Activated naive CD4-positive, alpha-beta T cell treated with anti-CD3 and anti-CD28 coated beads, Interleukin-2, amount 10 ng/mL, durations not matched to agents 7 days and 5 days (primary cell): ENCODE measurements at regions not wholly inside any gene's neighbourhood (a gene's known extent, or its start where the extent isn't known, plus 50 kb on each side); places are given as distances from the start of the nearest gene placed in this dataset.

Source experiments
- CTCF ChIA-PET: fragments of 350-600 bp; sonication (Branson Sonifier 250); formaldehyde crosslinking; loops from one replicate; lab custom pipeline; 2021; ENCODE audit warnings: antibody characterized with exemption; lab: Charles Lee
- DNase-seq: peaks from one replicate; pipeline ENCODE4 v3.0.0-alpha.2; 2020
- H3K27ac Mint-ChIP-seq: one replicate; pipeline ENCODE4 v1.8.0; 2021; ENCODE audit warnings: mild to moderate bottlenecking, moderate library complexity, mixed read lengths
- H3K27me3 Mint-ChIP-seq: one replicate; pipeline ENCODE4 v1.8.0; 2021; ENCODE audit warnings: mild to moderate bottlenecking, mixed read lengths
- H3K36me3 Mint-ChIP-seq: one replicate; pipeline ENCODE4 v1.8.0; 2021; ENCODE audit warnings: mixed read lengths
- H3K4me1 Mint-ChIP-seq: one replicate; pipeline ENCODE4 v1.8.0; 2021; ENCODE audit warnings: mixed read lengths
- H3K4me3 Mint-ChIP-seq: one replicate; pipeline ENCODE4 v1.8.0; 2021; ENCODE audit warnings: mild to moderate bottlenecking, moderate library complexity, mixed read lengths
- H3K9me3 Mint-ChIP-seq: one replicate; pipeline ENCODE4 v1.8.0; 2021; ENCODE audit warnings: mixed read lengths

GRCh38 chr2:236960531-236960930, 125.2 kb upstream of the COPS8 start:
- CTCF ChIA-PET = no interaction called here
- Mint-ChIP-seq H3K4me3 (no peak overlapping the region), H3K27ac (no peak overlapping the region), H3K36me3 (no peaks in the 10 kb centered on the region), H3K4me1 (peaks cover 6% of the 10 kb centered on the region), H3K9me3 (no peaks in the 10 kb centered on the region), H3K27me3 (peaks cover 22% of the 10 kb centered on the region)
- no peak for DNase-seq

DNA sequence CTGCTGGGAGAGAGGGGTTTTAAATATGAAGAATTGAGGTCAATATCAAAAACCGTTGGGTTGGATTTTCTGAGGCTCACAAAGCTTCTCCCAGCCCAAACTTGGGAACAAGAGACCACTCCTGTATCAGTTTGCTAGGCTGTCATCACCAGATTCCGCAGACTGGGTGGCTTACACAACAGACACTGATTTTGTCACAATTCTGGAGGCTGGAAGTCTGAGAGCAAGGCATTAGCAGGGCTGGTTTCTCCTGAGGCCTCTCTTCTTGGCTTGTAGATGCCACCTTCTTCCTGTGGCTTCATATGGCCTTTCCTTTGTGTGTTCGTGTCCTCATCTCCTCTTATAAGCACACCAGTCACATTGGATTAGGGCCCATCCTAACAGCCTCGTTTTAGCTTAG, 122.9 kb upstream of the COPS8 start:
- Mint-ChIP-seq H3K4me3 (no peak overlapping the region), H3K27me3 (peaks cover 11% of the 10 kb centered on the region), H3K27ac (no peak overlapping the region), H3K4me1 (peaks cover 13% of the 10 kb centered on the region), H3K36me3 (no peaks in the 10 kb centered on the region), H3K9me3 (no peaks in the 10 kb centered on the region)
- no peak for DNase-seq
- CTCF ChIA-PET = interaction anchor here (0.6 kb wide), 1 partner anchor 615 kb away, joined by 4 read pairs; no protein-coding TSS in a partner anchor

GRCh38 chr2:236963631-236964182, 122.0 kb upstream of the COPS8 start:
- CTCF ChIA-PET = no interaction called here
- H3K27me3 Mint-ChIP-seq = peaks cover 11% of the 10 kb centered on the region

DNA sequence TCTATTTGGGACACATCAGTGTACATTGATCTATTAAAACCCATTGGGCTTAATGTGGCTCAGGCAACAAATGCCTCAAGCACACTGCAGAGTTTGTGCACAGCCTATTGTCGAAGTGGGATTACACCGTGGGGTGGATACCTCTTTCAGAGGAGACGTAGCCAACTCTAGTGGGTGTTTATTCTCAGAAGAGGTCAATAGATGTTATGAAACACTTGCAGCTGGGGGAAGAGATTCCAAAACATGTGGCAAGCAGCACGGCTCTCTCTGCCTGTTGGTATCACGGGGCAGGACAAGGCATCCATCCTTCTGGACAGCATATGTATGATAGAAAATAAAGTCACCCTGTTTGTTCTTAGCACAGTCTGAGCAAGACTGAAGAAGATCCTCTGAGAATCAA, 121.4 kb upstream of the COPS8 start:
- Mint-ChIP-seq H3K36me3 (no peaks in the 10 kb centered on the region), H3K27me3 (peaks cover 11% of the 10 kb centered on the region), H3K4me3 (no peak overlapping the region), H3K9me3 (no peaks in the 10 kb centered on the region), H3K4me1 (peaks cover 27% of the 10 kb centered on the region), H3K27ac (no peak overlapping the region)
- no peak for DNase-seq
- CTCF ChIA-PET = no interaction called here

More at GRCh38 chr2:236963631-236964182, 122.0 kb upstream of the COPS8 start:
- no peaks in the 10 kb centered on the region for H3K36me3 Mint-ChIP-seq
- no peak overlapping the region for H3K27ac Mint-ChIP-seq
- H3K4me1 Mint-ChIP-seq = peaks cover 22% of the 10 kb centered on the region
- no peak for DNase-seq
- no peak overlapping the region for H3K4me3 Mint-ChIP-seq
- H3K9me3 Mint-ChIP-seq = no peaks in the 10 kb centered on the region

- Mint-ChIP-seq H3K4me3 (no peak overlapping the region), H3K9me3 (no peaks in the 10 kb centered on the region), H3K36me3 (no peaks in the 10 kb centered on the region), H3K4me1 (peaks cover 37% of the 10 kb centered on the region), H3K27me3 (peaks cover 11% of the 10 kb centered on the region), H3K27ac (no peak overlapping the region)
- CTCF ChIA-PET = no interaction called here
- DNase-seq = no peak
These were observed 120.5 kb upstream of the COPS8 start for GRCh38 chr2:236965021-236965840.

GRCh38 chr2:236965841-236966096, 119.9 kb upstream of the COPS8 start:
- DNase-seq = no peak
- CTCF ChIA-PET = no interaction called here
- no peaks in the 10 kb centered on the region for H3K36me3 Mint-ChIP-seq
- peaks cover 42% of the 10 kb centered on the region for H3K4me1 Mint-ChIP-seq
- no peak overlapping the region for H3K4me3 Mint-ChIP-seq
- no peak overlapping the region for H3K27ac Mint-ChIP-seq
- peaks cover 6% of the 10 kb centered on the region for H3K27me3 Mint-ChIP-seq
- no peaks in the 10 kb centered on the region for H3K9me3 Mint-ChIP-seq

DNA sequence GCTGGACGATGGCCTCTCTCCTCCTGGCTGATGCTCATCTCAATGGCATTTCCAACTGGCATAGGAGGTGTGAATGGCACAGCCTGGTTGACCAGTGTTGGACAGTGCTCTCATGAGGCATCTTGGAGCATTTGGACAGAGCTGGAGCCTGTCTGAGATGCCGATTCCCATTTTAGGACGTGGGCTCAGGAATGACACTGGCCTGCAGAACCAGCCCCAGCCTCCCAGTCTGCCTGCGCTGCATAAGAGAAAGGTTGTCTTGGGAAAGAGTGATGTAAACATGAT, 118.2 kb upstream of the COPS8 start:
- Mint-ChIP-seq H3K27ac (peak overlapping the region; percentile 91), H3K4me3 (no peak overlapping the region)

GRCh38 chr2:236968101-236968879, 117.4 kb upstream of the COPS8 start:
- peak; percentile 64 for DNase-seq
- peak overlapping the region; percentile 26 for H3K4me3 Mint-ChIP-seq
- H3K27me3 Mint-ChIP-seq = peaks cover 12% of the 10 kb centered on the region
- CTCF ChIA-PET = interaction anchor here (0.5 kb wide), 1 partner anchor 40 kb away, joined by 3 read pairs; no protein-coding TSS in a partner anchor
- H3K9me3 Mint-ChIP-seq = no peaks in the 10 kb centered on the region
- no peaks in the 10 kb centered on the region for H3K36me3 Mint-ChIP-seq
- H3K4me1 Mint-ChIP-seq = peaks cover 48% of the 10 kb centered on the region
- H3K27ac Mint-ChIP-seq = peak overlapping the region; percentile 91

More for the DNA sequence above, 118.2 kb upstream of the COPS8 start:
- DNase-seq = no peak
- H3K9me3 Mint-ChIP-seq = no peaks in the 10 kb centered on the region
- CTCF ChIA-PET = no interaction called here
- H3K4me1 Mint-ChIP-seq = peaks cover 48% of the 10 kb centered on the region
- no peaks in the 10 kb centered on the region for H3K36me3 Mint-ChIP-seq
- H3K27me3 Mint-ChIP-seq = peaks cover 6% of the 10 kb centered on the region

DNA sequence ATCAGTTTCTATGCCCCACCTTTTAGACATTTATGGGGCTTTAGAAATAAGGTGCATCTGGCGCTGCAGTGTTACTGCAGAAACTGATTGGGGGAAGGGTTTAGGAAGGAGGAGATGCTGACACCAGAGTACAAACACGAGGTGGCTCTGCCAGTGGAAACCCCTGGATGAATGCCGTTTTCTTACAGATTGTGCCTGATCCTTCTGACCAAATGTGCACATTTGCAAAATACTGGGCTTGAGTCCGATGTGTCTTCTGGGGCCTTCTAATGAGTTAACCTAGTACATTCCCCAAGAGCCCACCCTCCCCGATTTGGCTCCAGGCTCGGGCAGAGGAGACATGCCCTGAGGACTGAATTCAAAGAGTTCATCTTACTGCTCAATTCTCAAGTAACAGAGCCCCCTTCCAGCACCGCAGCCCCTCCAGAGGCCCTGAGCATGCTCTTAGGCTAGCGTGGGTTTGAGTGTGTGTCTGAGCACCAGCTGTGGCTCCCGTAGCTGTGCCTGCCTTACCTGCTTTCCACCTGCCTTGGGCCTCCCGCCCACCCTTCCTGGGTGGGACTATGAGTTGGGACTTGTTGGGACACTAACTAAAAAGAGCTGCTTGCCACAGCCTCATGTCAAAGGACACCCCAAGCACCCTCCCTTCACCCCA, 116.7 kb upstream of the COPS8 start:
- Mint-ChIP-seq H3K36me3 (no peaks in the 10 kb centered on the region), H3K27me3 (peaks cover 14% of the 10 kb centered on the region), H3K9me3 (no peaks in the 10 kb centered on the region), H3K4me1 (peaks cover 48% of the 10 kb centered on the region), H3K27ac (peak overlapping the region; percentile 91), H3K4me3 (peak overlapping the region; percentile 66)
- CTCF ChIA-PET = interaction anchor here (0.5 to 1.4 kb wide), 2 partner anchors 10 to 41 kb away, joined by 3 read pairs; no protein-coding TSS in a partner anchor
- no peak for DNase-seq

GRCh38 chr2:236969767-236970655, 115.7 kb upstream of the COPS8 start:
- peak; percentile 70 for DNase-seq
- Mint-ChIP-seq H3K9me3 (no peaks in the 10 kb centered on the region), H3K4me1 (peaks cover 48% of the 10 kb centered on the region), H3K27ac (peak overlapping the region; percentile 91), H3K27me3 (peaks cover 14% of the 10 kb centered on the region), H3K4me3 (peak overlapping the region; percentile 66), H3K36me3 (no peaks in the 10 kb centered on the region)
- CTCF ChIA-PET = interaction anchor here (1.4 kb wide), 2 partner anchors 9 to 117 kb away, joined by 3 read pairs; no protein-coding TSS in a partner anchor

DNA sequence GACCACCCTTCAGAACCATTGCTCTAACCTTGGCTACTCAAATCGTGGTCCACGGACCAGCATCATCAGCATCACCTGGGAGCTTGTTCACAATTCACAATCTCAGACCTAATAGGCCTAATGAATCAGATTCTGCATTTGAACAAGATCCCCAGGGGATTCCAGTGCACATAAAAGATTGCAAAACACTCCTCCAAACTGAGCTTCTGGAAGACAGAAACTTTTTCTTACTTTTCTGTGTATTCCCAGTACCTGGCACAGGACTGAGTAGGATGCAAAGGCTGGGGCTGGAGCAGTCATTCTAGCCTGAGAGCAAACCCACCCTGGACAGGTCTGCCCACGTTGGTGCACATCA, 115.1 kb upstream of the COPS8 start:
- Mint-ChIP-seq H3K4me1 (peaks cover 48% of the 10 kb centered on the region), H3K9me3 (no peaks in the 10 kb centered on the region), H3K27me3 (peaks cover 20% of the 10 kb centered on the region), H3K4me3 (no peak overlapping the region), H3K36me3 (no peaks in the 10 kb centered on the region), H3K27ac (peak overlapping the region; percentile 91)
- DNase-seq = no peak
- CTCF ChIA-PET = interaction anchor here (1.4 kb wide), 2 partner anchors 8 to 116 kb away, joined by 3 read pairs; no protein-coding TSS in a partner anchor

- H3K27me3 Mint-ChIP-seq = peaks cover 23% of the 10 kb centered on the region
- no peaks in the 10 kb centered on the region for H3K9me3 Mint-ChIP-seq
- no peak for DNase-seq
- CTCF ChIA-PET = interaction anchor here (1.4 kb wide), 1 partner anchor 115 kb away, joined by 3 read pairs; no protein-coding TSS in a partner anchor
- no peak overlapping the region for H3K4me3 Mint-ChIP-seq
- H3K4me1 Mint-ChIP-seq = peaks cover 48% of the 10 kb centered on the region
- H3K27ac Mint-ChIP-seq = no peak overlapping the region
- no peaks in the 10 kb centered on the region for H3K36me3 Mint-ChIP-seq
These were observed 114.4 kb upstream of the COPS8 start for GRCh38 chr2:236971131-236971821.

- H3K27me3 Mint-ChIP-seq = peaks cover 26% of the 10 kb centered on the region
- no peak overlapping the region for H3K4me3 Mint-ChIP-seq
- no peaks in the 10 kb centered on the region for H3K9me3 Mint-ChIP-seq
- DNase-seq = no peak
- H3K36me3 Mint-ChIP-seq = no peaks in the 10 kb centered on the region
- no peak overlapping the region for H3K27ac Mint-ChIP-seq
- CTCF ChIA-PET = no interaction called here
- H3K4me1 Mint-ChIP-seq = peaks cover 44% of the 10 kb centered on the region
These were observed 113.7 kb upstream of the COPS8 start for GRCh38 chr2:236971919-236972381.
